H1 (cell line): ENCODE measurements at regions not wholly inside any gene's neighbourhood (a gene's known extent, or its start where the extent isn't known, plus 50 kb on each side); places are given as distances from the start of the nearest gene placed in this dataset.

Experiments
- CTCF ChIA-PET: fragments of 300-600 bp; sonication (Branson Sonifier 250); formaldehyde crosslinking; loops from one replicate; lab custom pipeline; 2021; ENCODE audit not compliant: partially characterized antibody; lab: Charles Lee
- POLR2A ChIA-PET: fragments of 300-600 bp; sonication (Branson Sonifier 250); formaldehyde crosslinking; loops from one replicate; lab custom pipeline; 2021; ENCODE audit warnings: inconsistent platforms; ENCODE audit not compliant: partially characterized antibody; lab: Charles Lee
- DNase-seq, 2 experiments: peaks; one replicate each; pipeline versions ENCODE4 v3.0.0 to v3.0.0-alpha.2; 2010 to 2022; ENCODE audit warnings: low spot score in 2 of 2, low read depth in 1 of 2, mixed read lengths in 1 of 2
- FAIRE-seq: peaks from 2 replicates; lab custom pipeline; 2011; peaks lifted over from hg19 to GRCh38; lab: Jason Lieb, UNC
- H2AFZ ChIP-seq: 2 replicates; pipeline ENCODE4 v1.8.1; 2012; ENCODE audit warnings: low read length, inconsistent platforms
- H2AK5ac ChIP-seq: 2 replicates; pipeline ENCODE4 v1.6.1; 2013; ENCODE audit warnings: low read depth, low read length
- H2BK120ac ChIP-seq: replicated peaks from 2 replicates; pipeline ENCODE3; 2013; ENCODE audit warnings: low read depth, low read length, inconsistent platforms
- H2BK12ac ChIP-seq: 2 replicates; pipeline ENCODE4 v1.6.1; 2013; ENCODE audit warnings: low read depth, low read length
- H2BK15ac ChIP-seq: 2 replicates; pipeline ENCODE4 v1.6.1; 2013; ENCODE audit warnings: low read length
- H2BK20ac ChIP-seq: 2 replicates; pipeline ENCODE4 v1.6.1; 2013; ENCODE audit warnings: low read length
- H2BK5ac ChIP-seq: 2 replicates; pipeline ENCODE4 v1.6.1; 2013; ENCODE audit warnings: low read depth, low read length
- H3K14ac ChIP-seq: 2 replicates; pipeline ENCODE4 v1.6.1; 2013; ENCODE audit warnings: inconsistent platforms; ENCODE audit not compliant: insufficient read length
- H3K18ac ChIP-seq: 2 replicates; pipeline ENCODE4 v1.6.1; 2013; ENCODE audit warnings: low read length; ENCODE audit errors: extremely low read depth
- H3K23ac ChIP-seq: 2 replicates; pipeline ENCODE4 v1.6.1; 2013; ENCODE audit warnings: inconsistent platforms; ENCODE audit not compliant: insufficient read length
- H3K23me2 ChIP-seq: 2 replicates; pipeline ENCODE4 v1.6.1; 2013; ENCODE audit warnings: low read depth, low read length
- H3K27ac ChIP-seq: 2 replicates; pipeline ENCODE4 v1.6.1; 2011; ENCODE audit warnings: low read depth, low read length, inconsistent platforms
- H3K27me3 ChIP-seq, 4 experiments: replicated peaks in 1 of 4; 1 replicate in 1 of 4; 2 replicates in 3 of 4; pipeline versions ENCODE4 v1.6.1 to v1.8.1; 2011 to 2013; ENCODE audit warnings: low read length in 3 of 4, mild to moderate bottlenecking in 3 of 4, inconsistent platforms in 2 of 4, mixed read lengths in 2 of 4, moderate library complexity in 1 of 4; ENCODE audit not compliant: control insufficient read depth in 3 of 4, insufficient read depth in 3 of 4; ENCODE audit errors: extremely low read depth in 1 of 4
- H3K36me3 ChIP-seq, 4 experiments: 2 replicates each; pipeline versions ENCODE4 v1.6.1 to v1.8.1; 2011 to 2013; ENCODE audit warnings: mild to moderate bottlenecking in 4 of 4, low read length in 3 of 4, moderate library complexity in 2 of 4, control low read depth in 1 of 4, inconsistent platforms in 1 of 4; ENCODE audit not compliant: insufficient read depth in 4 of 4, control insufficient read depth in 2 of 4
- H3K4ac ChIP-seq: replicated peaks from 2 replicates; pipeline ENCODE3; 2013; ENCODE audit warnings: low read length, low read depth, mixed read lengths, inconsistent platforms; ENCODE audit not compliant: insufficient read length
- H3K4me1 ChIP-seq, 4 experiments: replicated peaks in 1 of 4; 1 replicate in 1 of 4; 2 replicates in 3 of 4; pipeline versions ENCODE4 v1.6.1 to v1.8.1; 2011 to 2013; ENCODE audit warnings: low read length in 3 of 4, inconsistent platforms in 2 of 4, mixed read lengths in 1 of 4; ENCODE audit not compliant: insufficient read depth in 4 of 4, control insufficient read depth in 3 of 4
- H3K4me2 ChIP-seq, 2 experiments: 2 replicates each; pipeline versions ENCODE4 v1.6.1 to v1.8.1; 2011 to 2013; ENCODE audit warnings: low read depth in 2 of 2, low read length in 2 of 2, control low read depth in 1 of 2, inconsistent platforms in 1 of 2, mild to moderate bottlenecking in 1 of 2; ENCODE audit not compliant: insufficient read depth in 1 of 2
- H3K4me3 ChIP-seq, 4 experiments: fragments of 200-600, 300-600 bp in 1 of 4; sonication (generic), shearing (Covaris generic), sonication (Bioruptor Twin) in 1 of 4; 2 replicates each; pipeline versions ENCODE4 v1.5.1 to v1.8.1; 2011 to 2016; ENCODE audit warnings: low read length in 4 of 4, low read depth in 3 of 4, control low read depth in 2 of 4, inconsistent platforms in 2 of 4, mild to moderate bottlenecking in 2 of 4, mixed read lengths in 1 of 4, moderate library complexity in 1 of 4; ENCODE audit not compliant: insufficient read depth in 2 of 4; ENCODE audit errors: extremely low read depth in 1 of 4
- H3K56ac ChIP-seq: replicated peaks from 2 replicates; pipeline ENCODE3; 2013; ENCODE audit warnings: low read depth, mild to moderate bottlenecking, mixed read lengths, low read length, inconsistent platforms; ENCODE audit not compliant: insufficient read length
- H3K79me1 ChIP-seq: 2 replicates; pipeline ENCODE4 v1.6.1; 2013; ENCODE audit warnings: low read depth, low read length, control low read depth
- H3K79me2 ChIP-seq, 2 experiments: 2 replicates each; pipeline versions ENCODE4 v1.6.1 to v1.8.1; 2012 to 2013; ENCODE audit warnings: low read length in 2 of 2, mild to moderate bottlenecking in 2 of 2, inconsistent platforms in 1 of 2; ENCODE audit not compliant: insufficient read depth in 2 of 2, control insufficient read depth in 1 of 2
- H3K9ac ChIP-seq, 4 experiments: replicated peaks in 1 of 4; 1 replicate in 1 of 4; 2 replicates in 3 of 4; pipeline versions ENCODE4 v1.6.1 to v1.8.1; 2011 to 2013; ENCODE audit warnings: low read depth in 3 of 4, low read length in 3 of 4, control low read depth in 2 of 4, mild to moderate bottlenecking in 2 of 4, moderate library complexity in 2 of 4, inconsistent platforms in 1 of 4; ENCODE audit errors: extremely low read depth in 1 of 4
- H3K9me3 ChIP-seq, 2 experiments: 2 replicates each; pipeline versions ENCODE4 v1.6.1 to v1.8.1; 2012 to 2013; ENCODE audit warnings: mild to moderate bottlenecking in 2 of 2, moderate library complexity in 2 of 2, control low read depth in 1 of 2, inconsistent platforms in 1 of 2, low read depth in 1 of 2, low read length in 1 of 2, mixed read lengths in 1 of 2; ENCODE audit not compliant: insufficient read depth in 2 of 2
- H4K20me1 ChIP-seq, 2 experiments: replicated peaks in 1 of 2; 2 replicates each; pipeline versions ENCODE3 to v1.8.1; 2011 to 2013; ENCODE audit warnings: inconsistent platforms in 2 of 2, low read length in 2 of 2, mild to moderate bottlenecking in 1 of 2; ENCODE audit not compliant: insufficient read depth in 2 of 2, control insufficient read depth in 1 of 2
- H4K5ac ChIP-seq: 2 replicates; pipeline ENCODE4 v1.6.1; 2013; ENCODE audit warnings: low read length, low read depth, mixed read lengths, inconsistent platforms; ENCODE audit not compliant: insufficient read length
- H4K8ac ChIP-seq: 2 replicates; pipeline ENCODE4 v1.8.0; 2013; ENCODE audit warnings: mild to moderate bottlenecking, moderate library complexity, low read length, inconsistent platforms; ENCODE audit not compliant: insufficient read depth; ENCODE audit errors: extremely low read depth
- H4K91ac ChIP-seq: replicated peaks from 2 replicates; pipeline ENCODE3; 2013; ENCODE audit warnings: low read length, mixed read lengths, inconsistent platforms; ENCODE audit not compliant: insufficient read length
- BACH1 ChIP-seq: IDR thresholded peaks from 2 replicates; pipeline ENCODE4 v1.6.1; 2012; ENCODE audit warnings: low read length, improper control_type of control experiment
- CBX5 ChIP-seq: fragments of 300-800, 300-1000 bp; sonication (generic); IDR thresholded peaks from 2 replicates; pipeline ENCODE4 v1.7.1; 2016; ENCODE audit warnings: antibody characterized with exemption, low read length, low read depth
- CBX8 ChIP-seq: fragments of 300-800, 300-1000 bp; sonication (generic); IDR thresholded peaks from 2 replicates; pipeline ENCODE4 v1.7.1; 2016; ENCODE audit warnings: low read depth, low read length, borderline replicate concordance
- CTBP2 ChIP-seq: IDR thresholded peaks from 2 replicates; pipeline ENCODE4 v1.7.0; 2011; ENCODE audit warnings: borderline replicate concordance, mild to moderate bottlenecking, moderate library complexity, mixed read lengths, low read length; ENCODE audit not compliant: insufficient read depth, insufficient read length
- EGR1 ChIP-seq: IDR thresholded peaks from 2 replicates; pipeline ENCODE4 v1.6.1; 2011; ENCODE audit warnings: low read depth, low read length, borderline replicate concordance
- EP300 ChIP-seq, 2 experiments: IDR thresholded peaks; 1 replicate in 1 of 2; 2 replicates in 1 of 2; pipeline ENCODE4 v1.6.1; 2011 to 2012; ENCODE audit warnings: low read depth in 2 of 2, low read length in 2 of 2, mild to moderate bottlenecking in 2 of 2, borderline replicate concordance in 1 of 2, inconsistent platforms in 1 of 2, moderate library complexity in 1 of 2
- GABPA ChIP-seq: IDR thresholded peaks from 2 replicates; pipeline ENCODE4 v1.6.1; 2011; ENCODE audit warnings: mild to moderate bottlenecking, low read length, moderate library complexity, borderline replicate concordance; ENCODE audit not compliant: insufficient read depth
- JUND ChIP-seq: IDR thresholded peaks from 2 replicates; pipeline ENCODE4 v1.6.1; 2011; ENCODE audit warnings: mild to moderate bottlenecking, improper control_type of control experiment, low read length
- POU5F1 ChIP-seq: IDR thresholded peaks from 2 replicates; pipeline ENCODE4 v1.6.1; 2011; ENCODE audit warnings: low read depth, mild to moderate bottlenecking, low read length, moderate library complexity
- SIN3A ChIP-seq, 2 experiments: IDR thresholded peaks in 1 of 2; conservative IDR thresholded peaks in 1 of 2; 2 replicates each; pipeline ENCODE4 v1.6.1; 2011 to 2012; ENCODE audit warnings: low read length in 2 of 2, improper control_type of control experiment in 1 of 2, low read depth in 1 of 2, mild to moderate bottlenecking in 1 of 2
- SIX5 ChIP-seq: IDR thresholded peaks from 2 replicates; pipeline ENCODE4 v1.6.1; 2011; ENCODE audit warnings: mild to moderate bottlenecking, low read depth, low read length
- WGBS, 2 experiments: shearing (Covaris generic) in 1 of 2; methylation state at CpG; one replicate each; pipeline versions ENCODE4 v1.1.6 to v1.1.7; 2013 to 2015; ENCODE audit warnings: low lambda C conversion rate in 2 of 2, mixed read lengths in 2 of 2, inconsistent platforms in 1 of 2, low coverage in 1 of 2, missing lambda C conversion rate in 1 of 2; ENCODE audit not compliant: insufficient replicate concordance in 2 of 2, insufficient coverage in 1 of 2, insufficient read length in 1 of 2; ENCODE audit errors: extremely low coverage in 1 of 2, missing lambda C conversion rate in 1 of 2; 5-methylcytosine and 5-hydroxymethylcytosine counted together

- Histone ChIP-seq H4K5ac (no peak overlapping the region), H3K36me3 (no peaks in the 10 kb centered on the region), H4K8ac (no peak overlapping the region), H3K4me2 (no peak overlapping the region), H3K4me1 (no peaks in the 10 kb centered on the region), H3K14ac (no peak overlapping the region), H3K9ac (no peak overlapping the region), H2BK120ac (no peak overlapping the region), H3K27ac (no peak overlapping the region), H4K91ac (peak overlapping the region; percentile 51), H2BK5ac (no peak overlapping the region), H3K4ac (no peak overlapping the region), H4K20me1 (no peaks in the 10 kb centered on the region), H3K9me3 (no peaks in the 10 kb centered on the region), H2BK12ac (no peak overlapping the region), H2AK5ac (no peak overlapping the region), H3K56ac (no peak overlapping the region), H3K23ac (no peak overlapping the region), H3K18ac (no peak overlapping the region), H2BK15ac (no peak overlapping the region), H2BK20ac (peak overlapping the region; percentile 37; the same call in 1 of the 2 replicates), H3K79me2 (no peaks in the 10 kb centered on the region), H2AFZ (no peak overlapping the region), H3K79me1 (no peaks in the 10 kb centered on the region), H3K23me2 (no peaks in the 10 kb centered on the region), H3K27me3 (no peaks in the 10 kb centered on the region), H3K4me3 (no peak overlapping the region)
- ChIA-PET POLR2A (no interaction called here), CTCF (no interaction called here)
- FAIRE-seq = no peak
- no peak for DNase-seq
- 94% methylated on average over 3 of the region's 3 CpGs; no CpG with 5 or more reads in 1 of the 2 experiments for WGBS, 2 experiments
- TF ChIP-seq JUND = no peak
- no peak for TF ChIP-seq EGR1
- TF ChIP-seq CBX8 = no peak
- no peak for TF ChIP-seq EP300 (IDR thresholded peaks at IDR 0.05; ENCODE audit: borderline replicate concordance in 1 of 2, low read depth in 2 of 2, low read length in 2 of 2)
- no peak for TF ChIP-seq CTBP2
- no peak for TF ChIP-seq SIN3A (conservative IDR thresholded peaks at IDR 0.05 in 1 of 2, IDR thresholded peaks at IDR 0.05 in 1 of 2; ENCODE audit: low read depth in 1 of 2, low read length in 2 of 2)
- no peak for TF ChIP-seq CBX5
- no peak for TF ChIP-seq GABPA
- no peak for TF ChIP-seq SIX5
- no peak for TF ChIP-seq POU5F1
- no peak for TF ChIP-seq BACH1
Observed at GRCh38 chr21:16794950-16795349, 717.9 kb upstream of the CXADR start.
